Fibroblast of mammary gland (primary cell): ENCODE measurements at regions not wholly inside any gene's neighbourhood (a gene's known extent, or its start where the extent isn't known, plus 50 kb on each side); places are given as distances from the start of the nearest gene placed in this dataset.

Source experiments
- DNase-seq: peaks from one replicate; pipeline ENCODE4 v3.0.0-alpha.2; 2010; ENCODE audit warnings: low read depth
- H3K4me3 ChIP-seq: 2 replicates; pipeline ENCODE4 v1.5.1; 2011; ENCODE audit warnings: low read depth, mild to moderate bottlenecking, low read length, moderate library complexity; ENCODE audit not compliant: control insufficient read depth
- CTCF ChIP-seq: conservative IDR thresholded peaks from 2 replicates; pipeline ENCODE4 v1.5.1; 2011; ENCODE audit warnings: low read depth, low read length, inconsistent platforms; ENCODE audit not compliant: control insufficient read depth, insufficient read depth

GRCh38 chr3:72359743-72360142 is 488.5 kb downstream of the SHQ1 start:
- TF ChIP-seq CTCF = no peak
- H3K4me3 ChIP-seq = no peak overlapping the region
- no peak for DNase-seq

GRCh38 chr3:72355168-72355567 is 493.1 kb downstream of the SHQ1 start:
- no peak overlapping the region for H3K4me3 ChIP-seq
- no peak for DNase-seq
- no peak for TF ChIP-seq CTCF

GRCh38 chr3:72354486-72354885 is 493.8 kb downstream of the SHQ1 start:
- no peak for DNase-seq
- TF ChIP-seq CTCF = no peak
- H3K4me3 ChIP-seq = no peak overlapping the region

GRCh38 chr3:72353236-72354128 is 494.8 kb downstream of the SHQ1 start:
- no peak for TF ChIP-seq CTCF
- H3K4me3 ChIP-seq = no peak overlapping the region
- DNase-seq = peak; percentile 39

- no peak for DNase-seq
- TF ChIP-seq CTCF = no peak
Observed at GRCh38 chr3:72352176-72352575, 496.1 kb downstream of the SHQ1 start.

GRCh38 chr3:72351536-72351935 is 496.7 kb downstream of the SHQ1 start:
- no peak overlapping the region for H3K4me3 ChIP-seq
- TF ChIP-seq CTCF = no peak
- DNase-seq = no peak

More at GRCh38 chr3:72352176-72352575, 496.1 kb downstream of the SHQ1 start:
- H3K4me3 ChIP-seq = no peak overlapping the region
